Spinal cord (tissue), 9 donors: ENCODE measurements at regions not wholly inside any gene's neighbourhood (a gene's known extent, or its start where the extent isn't known, plus 50 kb on each side); places are given as distances from the start of the nearest gene placed in this dataset.

Experiments used
- DNase-seq, 6 donors: peaks; one replicate each; pipeline versions ENCODE4 v3.0.0 to v3.0.0-alpha.2; 2013 to 2015; ENCODE audit warnings: low spot score in 6 of 6, low read depth in 4 of 6
- H3K27ac ChIP-seq: one replicate; pipeline ENCODE4 v1.5.1; 2013; ENCODE audit warnings: low read depth, low read length, control low read depth
- H3K27me3 ChIP-seq: one replicate; pipeline ENCODE4 v1.6.1; 2013; ENCODE audit warnings: low read length; ENCODE audit not compliant: control insufficient read depth, insufficient read depth
- H3K36me3 ChIP-seq: one replicate; pipeline ENCODE4 v1.6.1; 2013; ENCODE audit warnings: low read length; ENCODE audit not compliant: control insufficient read depth, insufficient read depth
- H3K4me1 ChIP-seq: one replicate; pipeline ENCODE4 v1.6.1; 2013; ENCODE audit warnings: low read length; ENCODE audit not compliant: control insufficient read depth, insufficient read depth
- H3K4me3 ChIP-seq: one replicate; pipeline ENCODE4 v1.5.1; 2013; ENCODE audit warnings: low read depth, low read length, control low read depth
- H3K9me3 ChIP-seq: one replicate; pipeline ENCODE4 v1.6.1; 2013; ENCODE audit warnings: low read length; ENCODE audit not compliant: control insufficient read depth, insufficient read depth
- WGBS: methylation state at CpG from one replicate; pipeline ENCODE4 v1.1.5; 2013; ENCODE audit warnings: missing lambda C conversion rate; ENCODE audit not compliant: insufficient coverage; 5-methylcytosine and 5-hydroxymethylcytosine counted together
- donor health status: healthy.

GRCh38 chr10:50981904-50982303, 92.4 kb upstream of the PRKG1 start:
- no peaks in the 10 kb centered on the region for H3K27me3 ChIP-seq
- no peak overlapping the region for H3K4me3 ChIP-seq
- H3K9me3 ChIP-seq: no peaks in the 10 kb centered on the region
- 100% methylated on average over 1 of the region's 1 CpG for WGBS
- no peaks in the 10 kb centered on the region for H3K36me3 ChIP-seq
- H3K27ac ChIP-seq: no peak overlapping the region
- no peak for DNase-seq
- no peaks in the 10 kb centered on the region for H3K4me1 ChIP-seq

- H3K36me3 ChIP-seq: no peaks in the 10 kb centered on the region
- H3K4me1 ChIP-seq: no peaks in the 10 kb centered on the region
- WGBS: 53% methylated on average over 2 of the region's 4 CpGs
- no peak overlapping the region for H3K4me3 ChIP-seq
- DNase-seq: no peak
- no peaks in the 10 kb centered on the region for H3K9me3 ChIP-seq
- no peak overlapping the region for H3K27ac ChIP-seq
- H3K27me3 ChIP-seq: no peaks in the 10 kb centered on the region
Measured at GRCh38 chr10:50982989-50983388, 91.3 kb upstream of the PRKG1 start.

- Histone ChIP-seq H3K9me3 (no peaks in the 10 kb centered on the region), H3K27me3 (peaks cover 19% of the 10 kb centered on the region), H3K4me3 (no peak overlapping the region), H3K36me3 (no peaks in the 10 kb centered on the region), H3K27ac (no peak overlapping the region), H3K4me1 (peaks cover 16% of the 10 kb centered on the region)
- no CpG with 5 or more reads among the region's 2 CpGs for WGBS
- DNase-seq: no peak
Measured at GRCh38 chr10:50987934-50988333, 86.4 kb upstream of the PRKG1 start.

GRCh38 chr10:50988792-50989191, 85.5 kb upstream of the PRKG1 start:
- H3K4me3 ChIP-seq: no peak overlapping the region
- H3K36me3 ChIP-seq: no peaks in the 10 kb centered on the region
- no peak overlapping the region for H3K27ac ChIP-seq
- no peaks in the 10 kb centered on the region for H3K9me3 ChIP-seq
- H3K4me1 ChIP-seq: peaks cover 16% of the 10 kb centered on the region
- peaks cover 27% of the 10 kb centered on the region for H3K27me3 ChIP-seq
- DNase-seq: peak in 2 of 6 donors; percentile 23 to 64
- WGBS: no CpG with 5 or more reads among the region's 4 CpGs

- H3K4me1 ChIP-seq: peaks cover 16% of the 10 kb centered on the region
- H3K36me3 ChIP-seq: no peaks in the 10 kb centered on the region
- peaks cover 27% of the 10 kb centered on the region for H3K27me3 ChIP-seq
- H3K9me3 ChIP-seq: no peaks in the 10 kb centered on the region
- WGBS: 0% methylated on average over 34 of the region's 49 CpGs
- peak in 2 of 6 donors; percentile 70 to 79 for DNase-seq
- no peak overlapping the region for H3K27ac ChIP-seq
- H3K4me3 ChIP-seq: peak overlapping the region; percentile 54
Measured at GRCh38 chr10:50990568-50991455, 83.5 kb upstream of the PRKG1 start.

- H3K27me3 ChIP-seq: peaks cover 27% of the 10 kb centered on the region
- peak in 1 of 6 donors; percentile 38 for DNase-seq
- peaks cover 16% of the 10 kb centered on the region for H3K4me1 ChIP-seq
- under 1% methylated on average over 65 of the region's 72 CpGs for WGBS
- peak overlapping the region; percentile 4 for H3K27ac ChIP-seq
- H3K9me3 ChIP-seq: no peaks in the 10 kb centered on the region
- H3K36me3 ChIP-seq: no peaks in the 10 kb centered on the region
- peak overlapping the region; percentile 60 for H3K4me3 ChIP-seq
Measured at GRCh38 chr10:50991456-50992355, 82.6 kb upstream of the PRKG1 start.

GRCh38 chr10:50992356-50992901, 81.9 kb upstream of the PRKG1 start:
- peaks cover 27% of the 10 kb centered on the region for H3K27me3 ChIP-seq
- no peaks in the 10 kb centered on the region for H3K9me3 ChIP-seq
- H3K4me1 ChIP-seq: peaks cover 16% of the 10 kb centered on the region
- peak overlapping the region; percentile 60 for H3K4me3 ChIP-seq
- no peak for DNase-seq
- peak overlapping the region; percentile 4 for H3K27ac ChIP-seq
- 34% methylated on average over 6 of the region's 14 CpGs for WGBS
- no peaks in the 10 kb centered on the region for H3K36me3 ChIP-seq

GRCh38 chr10:50992972-50993766, 81.1 kb upstream of the PRKG1 start:
- Histone ChIP-seq H3K4me1 (peaks cover 16% of the 10 kb centered on the region), H3K4me3 (no peak overlapping the region), H3K27me3 (peaks cover 27% of the 10 kb centered on the region), H3K27ac (no peak overlapping the region), H3K36me3 (no peaks in the 10 kb centered on the region), H3K9me3 (no peaks in the 10 kb centered on the region)
- 65% methylated on average over 12 of the region's 16 CpGs for WGBS
- no peak for DNase-seq

GRCh38 chr10:50993771-50994251, 80.5 kb upstream of the PRKG1 start:
- no peak overlapping the region for H3K27ac ChIP-seq
- H3K4me1 ChIP-seq: peaks cover 16% of the 10 kb centered on the region

More at GRCh38 chr10:50993771-50994251, 80.5 kb upstream of the PRKG1 start:
- no CpG with 5 or more reads among the region's 3 CpGs for WGBS
- Histone ChIP-seq H3K36me3 (no peaks in the 10 kb centered on the region), H3K9me3 (no peaks in the 10 kb centered on the region), H3K27me3 (peaks cover 27% of the 10 kb centered on the region), H3K4me3 (no peak overlapping the region)
- no peak for DNase-seq
